HEK293 (cell line): ENCODE measurements at regions not wholly inside any gene's neighbourhood (a gene's known extent, or its start where the extent isn't known, plus 50 kb on each side); places are given as distances from the start of the nearest gene placed in this dataset.

Source experiments
- CTCF ChIA-PET: fragments of 350-600 bp; formaldehyde crosslinking; extraction: SDS; loops from one replicate; lab custom pipeline; 2021; ENCODE audit warnings: antibody characterized with exemption; lab: Yijun Ruan, JAX
- POLR2A ChIA-PET: fragments of 300-600 bp; formaldehyde crosslinking; extraction: SDS; loops from one replicate; lab custom pipeline; 2020; ENCODE audit warnings: antibody characterized with exemption, inconsistent platforms; lab: Yijun Ruan, JAX
- H3K27ac ChIP-seq: fragments of 200-500 bp; sonication (Bioruptor generic); 2 replicates; pipeline ENCODE4 v1.5.1; 2014; ENCODE audit warnings: low read depth, low read length, control low read depth, inconsistent platforms; ENCODE audit errors: extremely low read depth
- H3K36me3 ChIP-seq, 2 experiments: fragments of 200-500 bp in 1 of 2; sonication (Bioruptor generic) in 1 of 2; 1 replicate in 1 of 2; 2 replicates in 1 of 2; pipeline ENCODE4 v1.5.1; 2014 to 2017; ENCODE audit warnings: inconsistent platforms in 2 of 2, low read length in 2 of 2; ENCODE audit not compliant: control insufficient read depth in 2 of 2, insufficient read depth in 1 of 2
- H3K4me1 ChIP-seq: fragments of 200-500 bp; sonication (Bioruptor generic); 2 replicates; pipeline ENCODE4 v1.5.1; 2014; ENCODE audit warnings: mild to moderate bottlenecking, low read length, inconsistent platforms; ENCODE audit not compliant: control insufficient read depth, insufficient read depth
- H3K4me3 ChIP-seq: 2 replicates; pipeline ENCODE4 v1.5.1; 2011; ENCODE audit warnings: low read depth, mild to moderate bottlenecking, control low read depth, low read length, moderate library complexity
- H3K9me3 ChIP-seq: fragments of 200-500 bp; sonication (Bioruptor generic); 2 replicates; pipeline ENCODE4 v1.5.1; 2014; ENCODE audit warnings: low read depth, low read length, inconsistent platforms; ENCODE audit not compliant: control insufficient read depth, insufficient read depth
- ATF2 ChIP-seq: fragments of 450-650 bp; formaldehyde crosslinking; IDR thresholded peaks from 2 replicates; pipeline ENCODE4 v1.5.1; 2016; ENCODE audit warnings: missing biosample characterization, missing genetic modification characterization, low read depth
- GLI4 ChIP-seq: fragments of 450-650 bp; formaldehyde crosslinking; IDR thresholded peaks from 2 replicates; pipeline ENCODE4 v1.5.1; 2016; ENCODE audit warnings: missing biosample characterization, missing genetic modification characterization
- PBX3 ChIP-seq: sonication (generic); formaldehyde crosslinking; IDR thresholded peaks from 2 replicates; pipeline ENCODE4 v1.8.1; 2022; ENCODE audit warnings: mild to moderate bottlenecking, moderate library complexity, missing genetic modification reagents
- PRDM6 ChIP-seq: fragments of 450-650 bp; formaldehyde crosslinking; IDR thresholded peaks from 2 replicates; pipeline ENCODE4 v1.5.1; 2017; ENCODE audit warnings: missing biosample characterization, missing genetic modification characterization
- YY2 ChIP-seq: fragments of 450-650 bp; formaldehyde crosslinking; IDR thresholded peaks from 2 replicates; pipeline ENCODE4 v1.5.1; 2016; ENCODE audit warnings: missing biosample characterization, missing genetic modification characterization
- ZBTB11 ChIP-seq: fragments of 450-650 bp; formaldehyde crosslinking; conservative IDR thresholded peaks from 2 replicates; pipeline ENCODE4 v1.5.1; 2016; ENCODE audit warnings: low read depth, missing biosample characterization, missing genetic modification characterization
- ZNF132 ChIP-seq: fragments of 450-650 bp; formaldehyde crosslinking; IDR thresholded peaks from 2 replicates; pipeline ENCODE4 v1.5.1; 2017; ENCODE audit warnings: missing biosample characterization, missing genetic modification characterization, borderline replicate concordance
- ZNF174 ChIP-seq: fragments of 450-650 bp; formaldehyde crosslinking; IDR thresholded peaks from 2 replicates; pipeline ENCODE4 v1.5.0; 2017; ENCODE audit warnings: missing biosample characterization, mild to moderate bottlenecking, missing genetic modification characterization
- ZNF19 ChIP-seq: fragments of 450-650 bp; formaldehyde crosslinking; IDR thresholded peaks from 2 replicates; pipeline ENCODE4; 2016; ENCODE audit warnings: missing biosample characterization, missing genetic modification characterization, low read depth
- ZNF211 ChIP-seq: fragments of 450-650 bp; formaldehyde crosslinking; IDR thresholded peaks from 2 replicates; pipeline ENCODE4 v1.5.1; 2016; ENCODE audit warnings: low read depth, missing biosample characterization, missing genetic modification characterization
- ZNF248 ChIP-seq: fragments of 450-650 bp; formaldehyde crosslinking; IDR thresholded peaks from 2 replicates; pipeline ENCODE4 v1.5.1; 2017; ENCODE audit warnings: missing biosample characterization, missing genetic modification characterization
- ZNF37A ChIP-seq: fragments of 450-650 bp; IDR thresholded peaks from 2 replicates; pipeline ENCODE4 v1.5.1; 2018; ENCODE audit warnings: missing biosample characterization, missing genetic modification characterization
- ZNF449 ChIP-seq: fragments of 450-650 bp; formaldehyde crosslinking; IDR thresholded peaks from 2 replicates; pipeline ENCODE4 v1.5.1; 2017; ENCODE audit warnings: missing biosample characterization, mild to moderate bottlenecking, missing genetic modification characterization, moderate library complexity
- ZNF48 ChIP-seq: fragments of 450-650 bp; formaldehyde crosslinking; IDR thresholded peaks from 2 replicates; pipeline ENCODE4 v1.5.1; 2016; ENCODE audit warnings: missing biosample characterization, missing genetic modification characterization
- ZNF510 ChIP-seq: fragments of 450-650 bp; formaldehyde crosslinking; IDR thresholded peaks from 2 replicates; pipeline ENCODE4 v1.5.1; 2018; ENCODE audit warnings: mild to moderate bottlenecking, missing genetic modification characterization, missing biosample characterization; ENCODE audit not compliant: insufficient replicate concordance
- ZNF521 ChIP-seq: fragments of 450-650 bp; formaldehyde crosslinking; IDR thresholded peaks from 2 replicates; pipeline ENCODE4 v1.5.1; 2017; ENCODE audit warnings: missing biosample characterization, mild to moderate bottlenecking, missing genetic modification characterization
- ZNF549 ChIP-seq: fragments of 450-650 bp; IDR thresholded peaks from 2 replicates; pipeline ENCODE4 v1.5.1; 2018; ENCODE audit warnings: missing biosample characterization, missing genetic modification characterization, mild to moderate bottlenecking, inconsistent platforms, moderate library complexity
- ZNF639 ChIP-seq: fragments of 450-650 bp; formaldehyde crosslinking; IDR thresholded peaks from 2 replicates; pipeline ENCODE4 v1.5.1; 2016; ENCODE audit warnings: missing biosample characterization, missing genetic modification characterization
- ZNF654 ChIP-seq: fragments of 450-650 bp; formaldehyde crosslinking; IDR thresholded peaks from 2 replicates; pipeline ENCODE4 v1.5.1; 2016; ENCODE audit warnings: low read depth, missing biosample characterization, missing genetic modification characterization

GRCh38 chr6:26272171-26272637, 92.8 kb upstream of the BTN3A2 start:
- H3K27ac ChIP-seq: no peak overlapping the region
- ChIA-PET CTCF (interaction anchor here (0.7 to 1.4 kb wide), 3 partner anchors 13 to 47 kb away, joined by 3 to 4 read pairs (median 3); a partner anchor contains a TSS), POLR2A (interaction anchor here (0.7 to 2.5 kb wide), 3 partner anchors 54 to 114 kb away, joined by 3 to 11 read pairs (median 4); a partner anchor contains a TSS)
- no peak overlapping the region for H3K4me3 ChIP-seq
- TF ChIP-seq ZBTB11 (tag by site-specific recombination): no peak
- TF ChIP-seq ZNF449: no peak
- TF ChIP-seq ZNF48 (tag by site-specific recombination): no peak
- TF ChIP-seq ZNF654 (tag by site-specific recombination): no peak
- no peak for TF ChIP-seq ZNF19
- H3K36me3 ChIP-seq: no peaks in the 10 kb centered on the region
- H3K9me3 ChIP-seq: no peaks in the 10 kb centered on the region
- peaks cover 3% of the 10 kb centered on the region; the same call in 1 of the 2 replicates for H3K4me1 ChIP-seq

GRCh38 chr6:26273673-26274588, 91.1 kb upstream of the BTN3A2 start:
- POLR2A ChIA-PET: interaction anchor here (0.6 to 2.8 kb wide), 6 partner anchors 11 to 264 kb away, joined by 3 to 13 read pairs (median 6); partner anchors contain the start of gene HMGN4
- no peak overlapping the region for H3K27ac ChIP-seq
- TF ChIP-seq ZNF211 (tag by site-specific recombination): no peak
- TF ChIP-seq ZNF37A (tag by site-specific recombination): no peak
- no peak for TF ChIP-seq YY2 (tag by site-specific recombination)
- TF ChIP-seq ZNF521 (tag by site-specific recombination): no peak
- TF ChIP-seq PBX3: no peak
- TF ChIP-seq PRDM6 (tag by site-specific recombination): no peak
- TF ChIP-seq ATF2 (tag by site-specific recombination): no peak
- no peak for TF ChIP-seq ZNF510
- TF ChIP-seq GLI4 (tag by site-specific recombination): no peak
- TF ChIP-seq ZNF549 (tag by site-specific recombination): no peak
- TF ChIP-seq ZNF174: no peak
- no peak for TF ChIP-seq ZNF639
- TF ChIP-seq ZNF248: no peak
- no peak for TF ChIP-seq ZNF132 (tag by site-specific recombination)

More at GRCh38 chr6:26273673-26274588, 91.1 kb upstream of the BTN3A2 start:
- CTCF ChIA-PET: interaction anchor here (0.7 to 2.3 kb wide), 4 partner anchors 13 to 37 kb away, joined by 3 to 10 read pairs (median 4); a partner anchor contains a TSS
- Histone ChIP-seq H3K4me3 (peak overlapping the region; percentile 8; the same call in 1 of the 2 replicates), H3K4me1 (peaks cover 3% of the 10 kb centered on the region; the same call in 1 of the 2 replicates), H3K9me3 (no peaks in the 10 kb centered on the region), H3K36me3 (no peaks in the 10 kb centered on the region)
